SK-N-SH treated with all-trans-retinoic acid at 6 μM for 48 hours (cell line): ENCODE measurements at regions not wholly inside any gene's neighbourhood (a gene's known extent, or its start where the extent isn't known, plus 50 kb on each side); places are given as distances from the start of the nearest gene placed in this dataset.

Source experiments
- GLIS3 ChIP-seq: fragments of 250-450 bp; sonication (Bioruptor Pico); IDR thresholded peaks from 2 replicates; pipeline ENCODE4 v1.5.0; 2020; ENCODE audit warnings: mild to moderate bottlenecking, moderate library complexity
- OSR1 ChIP-seq: fragments of 250-450 bp; sonication (Bioruptor Pico); IDR thresholded peaks from 2 replicates; pipeline ENCODE4 v1.8.0; 2022; ENCODE audit warnings: moderate library complexity, mild to moderate bottlenecking, inconsistent platforms
- ZFP3 ChIP-seq: fragments of 250-450 bp; sonication (Bioruptor Pico); IDR thresholded peaks from 2 replicates; pipeline ENCODE4 v1.5.0; 2020; ENCODE audit warnings: mild to moderate bottlenecking, moderate library complexity
- ZNF70 ChIP-seq: fragments of 450-650 bp; formaldehyde crosslinking; IDR thresholded peaks from 2 replicates; pipeline ENCODE4 v1.5.0; 2020; ENCODE audit warnings: mild to moderate bottlenecking, moderate library complexity
- TF ChIP-seq, protein P1 (sequence below): fragments of 250-450 bp; sonication (Bioruptor Pico); IDR thresholded peaks from 2 replicates; pipeline ENCODE4 v1.5.0; 2020; ENCODE audit warnings: mild to moderate bottlenecking, moderate library complexity
- TF ChIP-seq, protein P2 (sequence below): fragments of 250-450 bp; sonication (Bioruptor Pico); IDR thresholded peaks from 2 replicates; pipeline ENCODE4 v1.8.0; 2020; ENCODE audit warnings: mild to moderate bottlenecking, moderate library complexity, borderline replicate concordance

DNA sequence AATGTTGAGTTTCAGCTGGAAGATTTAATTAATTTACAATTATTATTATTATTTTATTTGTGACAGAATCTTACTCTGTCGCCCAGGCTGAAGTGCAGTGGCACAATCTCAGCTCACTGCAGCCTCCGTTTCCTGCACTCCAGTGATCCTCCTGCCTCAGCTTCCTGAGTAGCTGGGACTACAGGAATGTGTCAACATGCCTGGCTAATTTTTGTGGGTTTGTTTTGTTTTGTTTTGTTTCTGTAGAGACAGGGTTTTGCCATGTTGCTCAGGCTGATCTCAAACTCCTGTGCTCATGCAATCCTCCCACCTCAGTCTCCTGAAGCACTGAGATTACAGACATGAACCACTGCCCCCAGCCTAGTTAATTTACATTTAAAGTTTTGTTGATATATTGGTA, 93.8 kb upstream of the MEOX2 start:
- TF ChIP-seq, protein P1, sequence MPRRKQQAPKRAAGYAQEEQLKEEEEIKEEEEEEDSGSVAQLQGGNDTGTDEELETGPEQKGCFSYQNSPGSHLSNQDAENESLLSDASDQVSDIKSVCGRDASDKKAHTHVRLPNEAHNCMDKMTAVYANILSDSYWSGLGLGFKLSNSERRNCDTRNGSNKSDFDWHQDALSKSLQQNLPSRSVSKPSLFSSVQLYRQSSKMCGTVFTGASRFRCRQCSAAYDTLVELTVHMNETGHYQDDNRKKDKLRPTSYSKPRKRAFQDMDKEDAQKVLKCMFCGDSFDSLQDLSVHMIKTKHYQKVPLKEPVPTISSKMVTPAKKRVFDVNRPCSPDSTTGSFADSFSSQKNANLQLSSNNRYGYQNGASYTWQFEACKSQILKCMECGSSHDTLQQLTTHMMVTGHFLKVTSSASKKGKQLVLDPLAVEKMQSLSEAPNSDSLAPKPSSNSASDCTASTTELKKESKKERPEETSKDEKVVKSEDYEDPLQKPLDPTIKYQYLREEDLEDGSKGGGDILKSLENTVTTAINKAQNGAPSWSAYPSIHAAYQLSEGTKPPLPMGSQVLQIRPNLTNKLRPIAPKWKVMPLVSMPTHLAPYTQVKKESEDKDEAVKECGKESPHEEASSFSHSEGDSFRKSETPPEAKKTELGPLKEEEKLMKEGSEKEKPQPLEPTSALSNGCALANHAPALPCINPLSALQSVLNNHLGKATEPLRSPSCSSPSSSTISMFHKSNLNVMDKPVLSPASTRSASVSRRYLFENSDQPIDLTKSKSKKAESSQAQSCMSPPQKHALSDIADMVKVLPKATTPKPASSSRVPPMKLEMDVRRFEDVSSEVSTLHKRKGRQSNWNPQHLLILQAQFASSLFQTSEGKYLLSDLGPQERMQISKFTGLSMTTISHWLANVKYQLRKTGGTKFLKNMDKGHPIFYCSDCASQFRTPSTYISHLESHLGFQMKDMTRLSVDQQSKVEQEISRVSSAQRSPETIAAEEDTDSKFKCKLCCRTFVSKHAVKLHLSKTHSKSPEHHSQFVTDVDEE (CRISPR knock-in tag): no peak
- TF ChIP-seq ZFP3 (no peak), GLIS3 (CRISPR knock-in tag) (no peak), ZNF70 (no peak), OSR1 (CRISPR knock-in tag) (no peak)
- TF ChIP-seq, protein P2, sequence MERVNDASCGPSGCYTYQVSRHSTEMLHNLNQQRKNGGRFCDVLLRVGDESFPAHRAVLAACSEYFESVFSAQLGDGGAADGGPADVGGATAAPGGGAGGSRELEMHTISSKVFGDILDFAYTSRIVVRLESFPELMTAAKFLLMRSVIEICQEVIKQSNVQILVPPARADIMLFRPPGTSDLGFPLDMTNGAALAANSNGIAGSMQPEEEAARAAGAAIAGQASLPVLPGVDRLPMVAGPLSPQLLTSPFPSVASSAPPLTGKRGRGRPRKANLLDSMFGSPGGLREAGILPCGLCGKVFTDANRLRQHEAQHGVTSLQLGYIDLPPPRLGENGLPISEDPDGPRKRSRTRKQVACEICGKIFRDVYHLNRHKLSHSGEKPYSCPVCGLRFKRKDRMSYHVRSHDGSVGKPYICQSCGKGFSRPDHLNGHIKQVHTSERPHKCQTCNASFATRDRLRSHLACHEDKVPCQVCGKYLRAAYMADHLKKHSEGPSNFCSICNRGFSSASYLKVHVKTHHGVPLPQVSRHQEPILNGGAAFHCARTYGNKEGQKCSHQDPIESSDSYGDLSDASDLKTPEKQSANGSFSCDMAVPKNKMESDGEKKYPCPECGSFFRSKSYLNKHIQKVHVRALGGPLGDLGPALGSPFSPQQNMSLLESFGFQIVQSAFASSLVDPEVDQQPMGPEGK (CRISPR knock-in tag): no peak
